NCI-H446 treated with DMSO at 0.1 percent for 48 hours (cell line): ENCODE measurements at regions not wholly inside any gene's neighbourhood (a gene's known extent, or its start where the extent isn't known, plus 50 kb on each side); places are given as distances from the start of the nearest gene placed in this dataset.
A peak's percentile ranks its signal among the peaks of the same experiment; 100 is the strongest.
"Not testable (repeated sequence)": the region's sequence is repeated elsewhere in the genome, so short reads cannot be mapped to it uniquely, and the experiment has no call there.

ENCODE experiments used
- DNase-seq: peaks from one replicate; lab custom pipeline; 2025; lab: John Stamatoyannopoulos, UW

DNA sequence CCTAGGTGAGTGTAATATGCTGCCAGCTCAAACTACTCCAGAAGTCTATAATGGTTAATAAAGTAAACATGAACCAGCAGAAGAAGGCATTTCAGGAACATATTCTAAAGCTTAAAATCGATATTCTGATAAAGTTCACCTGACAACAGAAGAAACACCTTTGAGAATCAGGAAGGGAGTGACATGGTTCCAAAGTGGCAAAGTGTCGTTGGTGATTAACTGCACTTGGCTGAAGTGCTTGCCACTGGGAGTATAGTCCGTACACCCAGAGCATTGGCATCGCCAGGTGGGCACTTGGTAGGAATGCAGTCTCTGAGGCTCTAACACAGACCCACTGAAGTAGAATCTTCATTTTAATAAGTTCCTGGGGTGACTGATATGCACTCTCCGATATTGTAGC, 76.0 kb upstream of the H2AZ1 start:
- DNase-seq: no peak

DNA sequence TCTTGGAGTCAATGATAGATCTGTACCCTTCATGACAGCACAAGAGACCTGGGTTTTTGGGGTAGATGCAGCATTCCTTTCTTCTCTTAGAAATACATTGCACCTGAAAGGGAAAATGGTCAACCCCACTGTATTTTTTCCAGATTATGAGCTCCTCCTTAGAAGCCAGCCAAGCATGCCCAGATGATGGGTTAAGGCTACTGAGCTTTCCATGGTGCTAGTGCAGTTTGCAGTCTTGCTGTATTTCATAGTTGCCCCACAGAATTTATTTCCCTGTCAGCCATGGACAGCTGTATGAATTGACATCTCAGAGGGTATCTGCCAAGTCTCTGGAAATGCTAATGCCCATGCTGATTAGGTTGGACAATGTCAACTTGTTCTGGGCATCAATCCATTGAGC, 73.7 kb upstream of the H2AZ1 start:
- DNase-seq: peak; percentile 39

DNA sequence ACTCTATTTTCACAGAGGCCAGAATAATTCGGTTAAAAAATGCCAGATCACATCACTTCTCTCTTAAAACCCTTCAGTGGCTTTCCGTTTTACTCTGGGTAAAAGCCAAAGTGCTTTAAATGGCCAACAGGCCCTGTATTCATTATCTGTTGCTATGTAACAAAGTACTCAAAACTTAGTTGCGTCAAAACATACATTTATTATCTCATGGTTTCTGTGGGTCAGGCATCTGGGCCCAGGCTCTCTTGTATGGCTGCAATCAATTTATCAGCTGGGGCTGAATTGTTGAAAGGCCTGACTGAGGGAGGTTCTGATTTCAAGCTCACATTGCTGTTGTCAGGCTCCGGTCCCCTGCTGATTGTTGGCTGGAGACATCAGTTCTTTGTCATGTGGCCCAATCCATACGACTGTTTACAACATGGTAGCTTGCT, 72.7 kb upstream of the H2AZ1 start:
- peak; percentile 76 for DNase-seq

DNA sequence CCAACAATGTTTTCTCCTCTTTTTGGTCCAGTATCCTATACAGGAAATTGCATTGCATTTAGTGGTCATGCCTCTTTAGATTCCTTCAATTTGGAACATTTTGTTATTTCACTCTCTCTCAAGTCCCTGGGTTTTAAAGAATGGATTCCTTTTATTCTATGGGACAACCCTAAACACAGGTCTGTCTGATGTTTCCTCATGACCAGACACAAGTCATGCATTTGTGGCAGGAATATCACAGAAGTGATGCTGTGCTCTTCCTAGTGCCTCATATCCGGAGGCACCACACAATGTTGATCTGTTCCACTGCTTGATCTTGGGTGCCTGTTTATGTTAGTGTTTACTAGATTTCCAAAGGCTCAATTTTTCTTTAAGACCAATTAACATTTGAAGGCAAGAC, 69.7 kb upstream of the H2AZ1 start:
- DNase-seq: no peak

DNA sequence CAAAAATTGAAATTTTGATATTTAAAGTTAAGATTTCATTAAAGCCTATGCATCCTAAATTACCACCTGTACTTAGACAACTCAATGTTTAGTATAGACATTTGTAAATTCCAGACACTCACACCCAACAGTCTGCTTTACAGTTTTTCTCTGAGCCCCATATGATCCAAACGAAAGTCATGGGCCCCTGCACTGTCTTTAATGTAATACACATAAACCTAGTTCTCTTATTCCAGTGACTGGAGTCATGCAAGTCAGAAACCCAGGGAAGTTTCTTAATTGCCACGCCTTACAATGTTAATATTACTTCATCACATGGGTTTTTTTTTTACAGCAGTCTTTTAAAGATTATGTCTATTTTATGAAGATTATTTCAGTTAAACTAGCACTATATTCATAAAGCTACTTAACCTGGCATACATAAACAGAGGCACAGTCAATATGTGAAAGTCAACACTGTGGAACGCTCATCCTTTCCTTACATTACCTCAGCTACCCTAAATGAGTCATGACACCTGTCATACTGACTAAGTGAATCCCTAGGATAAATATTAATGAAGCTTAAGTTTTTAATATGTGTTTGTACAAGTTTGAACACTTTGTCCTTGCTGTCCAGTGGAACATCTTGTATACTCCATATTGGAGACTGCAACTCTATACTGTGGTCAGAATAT, 67.7 kb upstream of the H2AZ1 start:
- DNase-seq: no peak

DNA sequence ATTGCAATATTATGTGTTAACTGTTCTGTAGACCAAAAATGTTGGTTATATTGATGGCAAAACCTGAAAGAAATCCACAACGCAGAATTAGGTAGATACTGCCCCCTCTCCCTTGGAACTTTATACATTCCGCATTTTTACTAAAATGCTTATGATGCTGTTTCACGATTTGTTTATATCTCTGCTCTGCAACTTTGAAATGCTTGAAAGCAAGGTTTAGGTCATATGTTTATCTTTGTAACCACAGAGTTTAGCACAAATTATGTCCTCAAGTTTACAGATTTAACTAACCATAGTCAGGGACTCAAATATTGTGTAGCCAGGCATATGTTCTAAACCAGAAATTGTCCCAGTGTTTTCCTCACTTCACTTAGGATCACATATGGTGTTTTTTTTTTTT, 66.1 kb upstream of the H2AZ1 start:
- no peak for DNase-seq

DNA sequence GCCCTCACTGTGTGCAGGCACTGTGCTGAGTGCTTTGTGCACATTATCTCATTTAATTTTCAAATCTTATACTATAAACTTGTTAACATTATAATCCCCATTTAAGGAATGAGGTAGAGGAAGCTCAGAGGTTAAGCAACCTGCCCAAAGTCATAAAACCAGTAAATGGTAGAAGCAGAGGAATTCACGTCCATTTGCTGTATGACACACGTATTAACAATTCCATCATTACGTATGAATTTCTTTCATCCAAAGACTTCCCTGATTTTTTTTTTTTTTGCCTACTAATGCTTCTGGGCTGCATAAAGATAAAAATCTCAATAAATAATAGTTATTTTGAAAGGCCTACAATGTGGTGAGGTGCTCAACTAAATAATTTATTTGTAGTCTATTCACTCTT, 64.5 kb upstream of the H2AZ1 start:
- DNase-seq: no peak

DNA sequence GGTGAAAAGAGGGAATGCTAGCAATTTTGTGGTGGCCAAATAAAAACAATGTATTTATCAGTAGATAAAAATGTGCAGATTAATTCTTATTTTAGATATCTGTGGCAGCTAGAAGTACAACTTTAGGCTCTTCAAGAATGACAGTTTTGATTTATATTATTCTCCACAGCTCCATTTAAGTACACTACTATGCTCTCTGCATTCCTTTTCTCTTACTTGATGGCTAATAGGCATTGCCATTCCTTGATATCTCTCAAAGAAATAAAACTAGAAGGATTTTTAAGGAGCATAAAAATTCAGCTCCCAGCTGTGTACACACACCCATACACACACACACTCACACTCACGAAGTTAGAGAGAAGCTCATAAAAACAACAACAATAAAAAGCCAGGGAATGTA, 59.4 kb upstream of the H2AZ1 start:
- no peak for DNase-seq

DNA sequence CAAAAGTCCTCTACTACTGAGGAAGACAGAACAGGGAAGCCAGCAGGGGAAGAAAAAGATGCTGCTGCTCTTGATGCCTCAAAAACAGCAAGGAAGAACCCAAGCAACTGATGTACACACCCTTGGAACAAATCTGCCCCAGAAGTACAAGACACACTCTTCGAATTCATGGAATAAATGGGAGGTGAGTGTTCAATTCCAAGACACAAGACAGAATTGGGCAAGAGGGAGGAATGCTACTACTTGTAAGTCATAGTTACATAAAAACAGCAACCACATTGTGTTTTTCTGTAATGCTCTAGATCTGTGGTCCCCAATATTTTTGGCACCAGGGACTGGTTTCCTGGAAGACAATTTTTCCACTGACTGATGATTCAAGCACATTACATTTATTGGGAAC, 58.0 kb upstream of the H2AZ1 start:
- no peak for DNase-seq

DNA sequence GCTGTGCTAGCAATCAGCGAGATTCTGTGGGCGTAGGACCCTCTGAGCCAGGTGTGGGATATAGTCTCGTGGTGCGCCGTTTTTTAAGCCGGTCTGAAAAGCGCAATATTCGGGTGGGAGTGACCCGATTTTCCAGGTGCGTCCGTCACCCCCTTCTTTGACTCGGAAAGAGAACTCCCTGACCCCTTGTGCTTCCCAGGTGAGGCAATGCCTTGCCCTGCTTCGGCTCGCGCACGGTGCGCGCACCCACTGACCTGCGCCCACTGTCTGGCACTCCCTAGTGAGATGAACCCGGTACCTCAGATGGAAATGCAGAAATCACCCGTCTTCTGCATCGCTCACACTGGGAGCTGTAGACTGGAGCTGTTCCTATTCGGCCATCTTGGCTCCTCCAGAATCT, 56.1 kb upstream of the H2AZ1 start:
- DNase-seq: not testable (repeated sequence)
